ENCODE measurements at regions not wholly inside any gene's neighbourhood (a gene's known extent, or its start where the extent isn't known, plus 50 kb on each side); places are given as distances from the start of the nearest gene placed in this dataset.

- Histone ChIP-seq H3K4me3 (ENCODE audit: low read depth, low read length) (no peak overlapping the region), H3K36me3 (ENCODE audit: control insufficient read depth, insufficient read depth, low read length) (no peaks in the 10 kb centered on the region), H3K27me3 (ENCODE audit: control insufficient read depth, insufficient read depth, low read length) (no peaks in the 10 kb centered on the region)
- DNase-seq (ENCODE audit: low read depth), result no peak
- TF ChIP-seq, protein P1, sequence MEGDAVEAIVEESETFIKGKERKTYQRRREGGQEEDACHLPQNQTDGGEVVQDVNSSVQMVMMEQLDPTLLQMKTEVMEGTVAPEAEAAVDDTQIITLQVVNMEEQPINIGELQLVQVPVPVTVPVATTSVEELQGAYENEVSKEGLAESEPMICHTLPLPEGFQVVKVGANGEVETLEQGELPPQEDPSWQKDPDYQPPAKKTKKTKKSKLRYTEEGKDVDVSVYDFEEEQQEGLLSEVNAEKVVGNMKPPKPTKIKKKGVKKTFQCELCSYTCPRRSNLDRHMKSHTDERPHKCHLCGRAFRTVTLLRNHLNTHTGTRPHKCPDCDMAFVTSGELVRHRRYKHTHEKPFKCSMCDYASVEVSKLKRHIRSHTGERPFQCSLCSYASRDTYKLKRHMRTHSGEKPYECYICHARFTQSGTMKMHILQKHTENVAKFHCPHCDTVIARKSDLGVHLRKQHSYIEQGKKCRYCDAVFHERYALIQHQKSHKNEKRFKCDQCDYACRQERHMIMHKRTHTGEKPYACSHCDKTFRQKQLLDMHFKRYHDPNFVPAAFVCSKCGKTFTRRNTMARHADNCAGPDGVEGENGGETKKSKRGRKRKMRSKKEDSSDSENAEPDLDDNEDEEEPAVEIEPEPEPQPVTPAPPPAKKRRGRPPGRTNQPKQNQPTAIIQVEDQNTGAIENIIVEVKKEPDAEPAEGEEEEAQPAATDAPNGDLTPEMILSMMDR (IDR thresholded peaks at IDR 0.05; ENCODE audit: insufficient read depth, low read length, poor library complexity, severe bottlenecking), result no peak
Observed at GRCh38 chr14:54105898-54106297, 149.3 kb upstream of the BMP4 start.

DNA sequence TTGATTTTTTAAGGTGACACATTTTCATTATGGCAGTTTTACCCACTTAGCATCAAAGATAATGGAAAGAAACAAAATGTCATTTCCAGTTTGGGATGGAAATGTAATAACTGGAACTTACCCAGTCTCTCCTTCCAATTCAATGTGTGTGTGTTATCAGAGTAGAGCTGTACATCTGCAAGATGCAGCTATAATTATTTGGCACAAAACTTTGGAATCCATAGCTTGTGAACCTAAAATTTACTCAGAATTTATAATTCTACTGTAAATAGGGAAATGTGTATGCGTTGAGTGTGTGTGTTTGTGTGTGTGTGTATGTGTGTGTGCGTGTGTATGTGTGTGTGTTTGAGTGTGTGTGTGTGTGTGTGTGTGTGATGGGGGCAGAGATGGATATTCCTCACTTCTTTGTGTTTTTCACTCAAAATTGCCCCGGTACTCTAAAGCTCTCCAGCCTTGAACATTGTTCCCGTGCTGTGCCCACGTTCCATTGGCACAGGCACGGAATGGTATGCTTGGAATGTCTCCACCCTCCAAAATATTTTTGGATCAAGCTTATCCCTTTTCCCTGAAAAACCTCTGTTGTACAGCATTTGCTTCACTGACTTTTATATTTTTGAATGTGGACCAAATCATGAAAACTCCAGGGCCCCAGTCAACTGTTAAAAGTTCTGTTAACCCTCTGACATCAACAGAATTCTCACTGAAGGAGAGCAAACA, 150.2 kb upstream of the BMP4 start:
- Histone ChIP-seq H3K27me3 (ENCODE audit: control insufficient read depth, insufficient read depth, low read length) (no peaks in the 10 kb centered on the region), H3K4me3 (ENCODE audit: low read depth, low read length) (no peak overlapping the region), H3K36me3 (ENCODE audit: control insufficient read depth, insufficient read depth, low read length) (no peaks in the 10 kb centered on the region)
- no peak for DNase-seq (ENCODE audit: low read depth)
- TF ChIP-seq, protein P1 (IDR thresholded peaks at IDR 0.05; ENCODE audit: insufficient read depth, low read length, poor library complexity, severe bottlenecking), result no peak

DNA sequence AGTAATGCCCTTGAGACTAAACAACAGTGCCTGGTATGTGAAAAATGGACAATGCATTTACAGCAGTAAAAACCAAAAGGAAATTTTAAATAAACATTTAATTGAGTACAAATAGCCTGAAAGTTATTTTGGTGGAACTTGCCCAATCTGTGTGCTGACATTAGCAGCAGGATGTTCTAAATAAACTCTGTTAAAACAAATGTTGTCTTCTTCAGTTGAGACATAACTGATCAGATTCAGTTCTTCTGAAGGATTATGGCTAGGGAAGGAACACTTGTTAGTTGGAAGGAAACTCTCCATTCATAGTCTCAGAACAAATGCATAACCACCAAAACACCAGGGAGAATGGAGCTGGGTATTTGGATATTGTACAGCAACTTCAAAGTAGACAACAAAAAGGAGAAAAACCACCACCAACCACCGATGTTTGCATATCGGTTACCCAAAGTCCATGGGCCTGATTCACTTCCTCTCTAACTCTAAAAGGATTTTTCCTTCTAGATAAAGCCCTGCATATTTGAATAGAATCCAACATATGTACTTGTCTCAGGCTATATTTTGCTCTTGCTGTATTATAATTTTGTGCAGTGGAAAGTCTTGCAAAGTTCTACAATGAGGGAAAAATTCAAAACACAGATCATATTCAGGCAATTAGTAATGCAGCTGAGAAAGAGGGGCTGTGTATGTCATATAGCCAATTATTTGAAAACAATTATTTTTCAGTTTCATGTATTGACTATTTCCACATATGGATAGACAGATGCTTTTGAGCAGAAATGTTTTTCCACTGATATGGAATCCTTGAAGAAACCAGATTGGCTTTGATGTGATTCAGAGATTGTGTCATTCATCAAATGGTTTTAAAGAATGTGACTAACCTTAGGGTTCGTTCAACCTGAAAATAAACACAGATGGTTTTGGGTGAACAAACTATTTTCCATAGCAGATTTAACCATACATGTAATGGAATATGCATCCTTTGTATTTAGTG, 152.2 kb upstream of the BMP4 start:
- no peaks in the 10 kb centered on the region for H3K36me3 ChIP-seq (ENCODE audit: control insufficient read depth, insufficient read depth, low read length)
- H3K27me3 ChIP-seq (ENCODE audit: control insufficient read depth, insufficient read depth, low read length), result no peaks in the 10 kb centered on the region
- TF ChIP-seq, protein P1 (IDR thresholded peaks at IDR 0.05; ENCODE audit: insufficient read depth, low read length, poor library complexity, severe bottlenecking), result no peak
- no peak overlapping the region for H3K4me3 ChIP-seq (ENCODE audit: low read depth, low read length)
- peak; percentile 49 for DNase-seq (ENCODE audit: low read depth)

GRCh38 chr14:54109521-54110120, 153.0 kb upstream of the BMP4 start:
- Histone ChIP-seq H3K4me3 (ENCODE audit: low read depth, low read length) (no peak overlapping the region), H3K27me3 (ENCODE audit: control insufficient read depth, insufficient read depth, low read length) (no peaks in the 10 kb centered on the region), H3K36me3 (ENCODE audit: control insufficient read depth, insufficient read depth, low read length) (no peaks in the 10 kb centered on the region)
- DNase-seq (ENCODE audit: low read depth), result no peak
- TF ChIP-seq, protein P1 (IDR thresholded peaks at IDR 0.05; ENCODE audit: insufficient read depth, low read length, poor library complexity, severe bottlenecking), result no peak

- DNase-seq (ENCODE audit: low read depth), result no peak
- TF ChIP-seq, protein P1 (IDR thresholded peaks at IDR 0.05; ENCODE audit: insufficient read depth, low read length, poor library complexity, severe bottlenecking), result no peak
- Histone ChIP-seq H3K27me3 (ENCODE audit: control insufficient read depth, insufficient read depth, low read length) (no peaks in the 10 kb centered on the region), H3K36me3 (ENCODE audit: control insufficient read depth, insufficient read depth, low read length) (no peaks in the 10 kb centered on the region), H3K4me3 (ENCODE audit: low read depth, low read length) (no peak overlapping the region)
Observed at GRCh38 chr14:54114941-54115340, 158.3 kb upstream of the BMP4 start.
